Retinal pigment epithelial cell (primary cell): ENCODE measurements at regions not wholly inside any gene's neighbourhood (a gene's known extent, or its start where the extent isn't known, plus 50 kb on each side); places are given as distances from the start of the nearest gene placed in this dataset.

ENCODE experiments used
- DNase-seq: peaks from one replicate; pipeline ENCODE4 v3.0.0-alpha.2; 2010; ENCODE audit warnings: low read depth
- H3K4me3 ChIP-seq: 2 replicates; pipeline ENCODE4 v1.5.1; 2011; ENCODE audit warnings: mild to moderate bottlenecking, low read length, control low read depth, moderate library complexity
- CTCF ChIP-seq: conservative IDR thresholded peaks from 2 replicates; pipeline ENCODE4 v1.5.1; 2011; ENCODE audit warnings: low read depth, low read length, control low read depth, inconsistent platforms

- H3K4me3 ChIP-seq: no peak overlapping the region
- DNase-seq: no peak
- no peak for TF ChIP-seq CTCF
Measured at GRCh38 chr21:35533893-35534292, 484.8 kb upstream of the RUNX1 start.

- no peak for TF ChIP-seq CTCF
- no peak overlapping the region for H3K4me3 ChIP-seq
- no peak for DNase-seq
Measured at GRCh38 chr21:35530766-35531165, 481.7 kb upstream of the RUNX1 start.

GRCh38 chr21:35529171-35529863, 480.2 kb upstream of the RUNX1 start:
- DNase-seq: no peak

GRCh38 chr21:35528116-35529042, 479.3 kb upstream of the RUNX1 start:
- no peak overlapping the region for H3K4me3 ChIP-seq
- TF ChIP-seq CTCF: no peak
- DNase-seq: no peak

More at GRCh38 chr21:35529171-35529863, 480.2 kb upstream of the RUNX1 start:
- TF ChIP-seq CTCF: no peak
- no peak overlapping the region for H3K4me3 ChIP-seq

- DNase-seq: no peak
- H3K4me3 ChIP-seq: no peak overlapping the region
- TF ChIP-seq CTCF: no peak
Measured at GRCh38 chr21:35527358-35527757, 478.3 kb upstream of the RUNX1 start.

- TF ChIP-seq CTCF: no peak
- DNase-seq: no peak
- no peak overlapping the region for H3K4me3 ChIP-seq
Measured at GRCh38 chr21:35525443-35525842, 476.3 kb upstream of the RUNX1 start.
